COLO829 (cell line): ENCODE measurements at regions not wholly inside any gene's neighbourhood (a gene's known extent, or its start where the extent isn't known, plus 50 kb on each side); places are given as distances from the start of the nearest gene placed in this dataset.

Source experiments
- DNase-seq: peaks from one replicate; pipeline ENCODE4 v3.0.0; 2012; ENCODE audit warnings: low spot score

DNA sequence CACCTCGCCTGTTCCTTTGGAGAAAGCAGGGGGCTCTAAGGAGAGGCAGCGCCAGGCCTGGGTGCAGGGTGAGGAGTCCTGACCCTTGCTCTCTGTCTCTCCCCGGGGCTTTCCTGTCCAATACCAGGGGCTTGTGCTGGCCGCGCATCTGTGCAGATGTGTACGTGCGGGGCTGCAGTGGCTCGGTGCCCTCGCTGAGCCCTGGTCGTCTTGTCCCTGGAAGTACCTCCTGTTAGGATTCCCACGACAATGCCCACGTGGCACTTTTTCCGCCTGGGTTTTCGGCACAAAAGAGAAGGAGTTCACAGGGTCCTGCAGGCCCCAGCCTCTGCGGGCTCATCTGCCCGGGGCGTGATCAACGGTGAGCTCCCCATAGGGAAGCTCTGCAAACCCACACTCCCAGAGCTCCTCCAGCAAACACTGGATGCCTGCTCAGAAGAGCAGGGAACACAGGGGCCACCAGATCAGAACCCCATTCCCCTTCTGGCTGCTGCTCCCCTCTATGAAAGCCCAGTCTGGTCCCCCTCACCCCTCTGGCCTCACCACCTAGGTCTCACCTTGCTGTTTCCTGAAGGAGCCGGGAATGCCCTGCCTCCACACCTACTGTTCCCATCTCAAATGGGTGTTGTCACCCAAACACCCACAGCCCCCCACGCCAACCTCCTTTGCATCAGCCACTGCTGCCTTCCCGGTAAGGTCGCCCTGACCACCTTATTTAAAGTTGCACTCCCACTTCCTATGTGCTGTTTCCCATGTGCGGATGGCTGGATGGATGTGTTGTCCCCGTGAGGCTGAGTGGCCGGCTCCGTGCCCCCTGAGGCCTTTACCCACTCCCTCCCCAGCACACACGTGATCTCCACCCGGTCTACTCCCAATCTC, 62.6 kb upstream of the PRR20G start:
- DNase-seq = no peak

DNA sequence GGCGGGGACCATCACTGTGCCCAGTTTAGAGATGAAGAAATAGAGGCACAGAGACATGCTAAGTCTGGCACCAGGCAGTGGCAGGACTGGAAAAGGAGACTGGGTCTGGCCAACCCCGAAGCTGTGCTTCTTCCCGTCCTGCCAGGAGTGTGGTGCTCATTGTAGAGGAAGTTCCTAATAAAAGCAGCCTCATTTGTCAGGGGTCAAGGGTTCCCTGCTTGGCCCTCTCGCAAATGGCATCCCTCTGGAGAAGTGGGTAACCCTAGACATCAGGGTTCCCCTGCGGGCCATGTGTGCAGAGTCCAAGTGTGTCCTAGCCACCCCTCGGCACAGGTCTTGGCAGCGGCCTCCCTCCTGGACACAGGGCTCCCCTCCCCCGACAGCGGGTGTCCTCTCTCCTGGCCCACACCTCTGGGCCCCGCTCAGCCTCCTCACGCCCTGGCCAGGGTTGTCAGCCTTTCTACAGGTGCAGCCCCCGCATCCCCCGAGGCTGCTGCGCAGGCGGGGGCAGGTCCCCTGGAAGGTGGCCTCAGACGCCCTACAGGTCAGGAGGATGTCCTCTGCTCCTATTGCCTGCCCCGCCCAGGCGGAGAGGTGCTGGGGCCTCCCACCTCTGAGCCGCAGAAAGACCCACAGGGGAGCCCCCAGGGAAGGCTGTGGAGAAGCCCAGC, 61.8 kb upstream of the PRR20G start:
- DNase-seq = no peak

DNA sequence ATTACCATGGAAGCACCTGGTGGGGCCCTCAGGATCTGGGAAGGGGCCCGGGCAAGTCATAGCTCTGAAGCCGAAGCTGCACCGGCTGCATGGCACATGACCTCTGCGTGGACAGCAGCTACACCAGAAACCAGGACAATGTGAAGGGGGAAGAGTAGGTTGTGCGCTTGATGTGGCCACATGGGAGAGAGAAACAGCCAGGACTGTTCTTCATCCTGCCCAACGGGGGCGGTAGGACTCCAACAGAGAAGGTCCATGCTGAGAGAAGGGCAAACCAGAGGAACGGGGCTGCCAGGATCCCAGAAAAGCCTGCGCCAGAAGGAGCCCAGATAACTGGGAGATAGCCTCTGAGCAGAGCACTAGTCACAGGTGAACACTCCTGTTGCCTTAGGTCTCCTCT, 54.9 kb upstream of the PRR20G start:
- no peak for DNase-seq

DNA sequence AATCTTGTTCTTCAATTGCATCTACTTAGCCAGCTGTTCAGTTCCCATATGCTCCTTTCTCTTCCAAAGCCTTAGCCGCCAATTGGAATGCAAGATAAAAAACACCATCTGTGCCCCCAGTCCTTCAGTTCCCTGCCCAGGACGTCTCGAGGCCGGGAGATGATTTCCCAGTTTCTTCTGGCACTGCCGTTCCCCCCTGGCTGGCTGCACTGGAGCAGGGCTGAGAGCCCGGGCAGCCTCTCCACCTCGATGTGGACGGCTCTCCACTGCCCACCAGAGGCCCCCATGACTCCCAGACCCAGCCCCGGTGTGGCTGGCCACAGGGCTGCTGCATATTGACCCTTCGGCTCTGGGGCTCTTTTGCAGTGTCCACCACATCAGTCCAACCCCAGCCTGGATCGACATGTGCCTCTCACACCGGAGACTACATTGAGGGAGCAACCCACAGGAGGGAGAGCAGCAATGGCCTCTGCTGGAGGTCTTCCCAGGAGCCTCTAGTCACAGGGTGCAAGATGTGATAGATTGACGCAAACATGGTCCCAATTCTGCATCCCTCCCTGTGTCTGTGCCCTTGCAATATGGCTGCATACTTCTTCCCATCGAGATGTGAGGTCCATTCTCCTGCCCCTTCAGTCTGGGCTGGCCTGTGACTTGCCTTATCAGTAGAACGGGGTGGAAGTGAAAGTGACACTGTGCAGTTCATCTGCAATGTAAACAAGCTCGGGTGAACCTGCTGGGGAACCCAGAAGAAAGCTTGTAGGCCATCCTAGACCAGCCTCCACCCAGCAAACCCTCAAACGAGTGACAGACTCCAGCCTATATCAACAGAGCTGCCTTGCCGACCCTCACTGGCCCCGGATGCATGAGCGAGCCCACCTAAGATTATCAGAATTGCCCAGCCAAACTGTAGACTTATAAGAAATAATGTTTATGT, 52.3 kb upstream of the PRR20G start:
- DNase-seq = no peak

- DNase-seq = no peak
Observed at GRCh38 chr3:127339016-127339415, 51.2 kb upstream of the PRR20G start.

DNA sequence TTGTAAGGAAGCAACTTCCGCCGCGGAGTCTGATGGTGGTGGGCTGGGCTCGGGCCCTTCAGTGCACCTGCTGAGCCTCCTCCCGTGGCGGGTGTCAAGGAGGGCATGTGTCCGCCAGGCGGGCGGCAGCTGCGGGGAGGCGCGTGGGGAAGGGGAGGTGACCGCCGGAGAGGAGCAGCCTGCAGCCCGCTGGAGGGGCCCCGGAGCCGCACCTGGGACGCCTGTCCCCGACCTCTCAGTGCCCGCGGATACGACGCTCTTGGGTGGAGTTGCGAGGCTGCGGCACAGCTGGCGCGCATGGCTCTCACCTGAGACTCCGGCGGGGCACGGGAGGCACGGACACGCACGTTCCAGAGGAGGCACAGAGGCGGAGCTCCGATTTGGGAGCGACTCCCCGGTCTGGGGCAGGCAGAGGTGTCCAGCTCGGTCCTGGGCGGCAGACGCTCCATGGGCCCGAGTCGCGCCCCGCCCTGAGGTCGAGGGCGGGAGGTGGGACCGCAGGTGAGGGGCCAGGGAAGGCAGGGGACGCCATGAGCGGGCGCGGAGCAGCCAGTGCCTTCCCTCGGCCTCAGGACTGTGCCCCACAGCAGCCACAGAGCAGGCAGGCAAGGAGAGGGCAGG, 50.2 kb upstream of the PRR20G start:
- DNase-seq = no peak
